ENCODE measurements at regions not wholly inside any gene's neighbourhood (a gene's known extent, or its start where the extent isn't known, plus 50 kb on each side); places are given as distances from the start of the nearest gene placed in this dataset.

DNA sequence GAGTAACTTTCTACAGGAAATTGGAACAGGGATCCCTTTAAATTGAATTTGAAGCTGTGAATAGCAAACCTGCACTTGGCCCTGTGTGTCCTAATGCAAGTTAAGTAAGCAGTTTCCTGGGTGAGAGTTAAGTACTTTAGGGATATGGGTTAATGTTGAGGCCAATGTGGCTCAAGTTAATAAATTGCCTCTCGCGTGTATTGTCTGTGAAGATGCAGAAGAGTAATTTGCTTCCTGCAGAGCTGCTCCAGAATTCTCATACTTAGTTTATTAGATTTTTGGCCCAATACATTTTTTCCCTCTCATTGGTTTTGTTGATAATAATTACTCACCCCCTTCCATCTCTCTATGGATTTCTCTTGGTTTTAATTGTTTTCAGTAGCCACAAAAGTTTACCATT, 86.5 kb downstream of the SLC25A47 start:
- Histone ChIP-seq H3K9ac (ENCODE audit: low read depth, low read length) (no peak overlapping the region), H3K27ac (ENCODE audit: low read length) (no peak overlapping the region)

DNA sequence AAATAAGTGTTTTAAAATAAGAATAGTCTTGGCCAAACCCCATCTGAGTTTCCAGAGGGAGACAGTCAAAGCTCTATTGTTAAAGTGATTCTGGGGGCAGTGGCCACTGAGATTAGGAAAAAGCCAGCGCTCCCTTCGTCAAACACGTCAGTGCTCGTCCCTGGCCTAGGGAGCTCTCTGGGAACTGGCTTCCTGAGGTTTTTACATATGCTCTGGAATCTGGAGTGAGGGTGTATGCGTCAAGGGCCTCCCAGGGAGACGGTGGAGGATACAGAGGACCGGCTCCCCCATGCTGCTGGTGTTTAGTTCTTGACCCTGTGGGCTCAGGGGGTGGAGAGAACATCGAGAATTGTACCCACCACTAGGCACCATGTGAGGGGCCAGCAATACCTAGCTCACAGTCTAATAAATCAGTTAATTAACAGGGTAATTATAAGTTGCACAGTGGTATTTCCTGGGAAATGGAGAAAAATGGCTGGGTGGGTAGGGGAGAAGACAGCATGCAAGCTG, 87.0 kb downstream of the SLC25A47 start:
- peak overlapping the region; percentile 5; the same call in 1 of the 2 replicates for H3K4me3 ChIP-seq (ENCODE audit: low read length)
- no peaks in the 10 kb centered on the region for H3K27me3 ChIP-seq (ENCODE audit: insufficient read depth, low read length)
- no peaks in the 10 kb centered on the region for H3K36me3 ChIP-seq (ENCODE audit: insufficient read depth, low read depth, low read length)
- no peaks in the 10 kb centered on the region for H3K9me3 ChIP-seq (ENCODE audit: insufficient read depth, low read depth, low read length)
- 0 out of 2 replicates have a peak overlapping the region, but pooled peaks have one; percentile 23 for H3K9ac ChIP-seq (ENCODE audit: low read depth, low read length)
- H3K4me1 ChIP-seq (ENCODE audit: insufficient read depth, low read length), result peaks cover 25% of the 10 kb centered on the region; the same call in 1 of the 2 replicates
- H3K27ac ChIP-seq (ENCODE audit: low read length), result no peak overlapping the region

More for the DNA sequence above, 86.5 kb downstream of the SLC25A47 start:
- Histone ChIP-seq H3K36me3 (ENCODE audit: insufficient read depth, low read depth, low read length) (no peaks in the 10 kb centered on the region), H3K9me3 (ENCODE audit: insufficient read depth, low read depth, low read length) (no peaks in the 10 kb centered on the region), H3K27me3 (ENCODE audit: insufficient read depth, low read length) (no peaks in the 10 kb centered on the region), H3K4me1 (ENCODE audit: insufficient read depth, low read length) (peaks cover 25% of the 10 kb centered on the region; the same call in 1 of the 2 replicates), H3K4me3 (ENCODE audit: low read length) (no peak overlapping the region; the same call in 1 of the 2 replicates)

DNA sequence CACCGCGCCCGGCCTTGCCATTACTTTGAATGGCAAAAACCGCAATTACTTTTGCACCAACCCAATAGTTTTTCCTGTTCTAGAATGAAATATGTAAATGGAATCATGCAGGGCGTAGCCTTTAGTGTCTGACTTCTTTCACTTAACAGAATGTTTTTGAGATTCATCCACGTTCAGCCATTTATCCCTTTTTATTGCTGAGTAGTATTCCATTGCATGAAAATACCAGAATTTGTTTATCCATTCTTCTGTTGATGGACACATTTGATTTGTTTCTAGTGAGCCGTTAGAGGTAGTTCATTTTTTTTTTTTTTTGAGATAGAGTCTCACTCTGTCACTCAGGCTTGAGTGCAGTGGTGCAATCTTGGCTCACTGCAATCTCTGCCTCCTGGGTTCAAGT, 90.6 kb downstream of the SLC25A47 start:
- Histone ChIP-seq H3K9me3 (ENCODE audit: insufficient read depth, low read depth, low read length) (no peaks in the 10 kb centered on the region), H3K36me3 (ENCODE audit: insufficient read depth, low read depth, low read length) (no peaks in the 10 kb centered on the region), H3K4me3 (ENCODE audit: low read length) (no peak overlapping the region), H3K9ac (ENCODE audit: low read depth, low read length) (no peak overlapping the region), H3K4me1 (ENCODE audit: insufficient read depth, low read length) (peaks cover 18% of the 10 kb centered on the region), H3K27me3 (ENCODE audit: insufficient read depth, low read length) (no peaks in the 10 kb centered on the region), H3K27ac (ENCODE audit: low read length) (no peak overlapping the region)

DNA sequence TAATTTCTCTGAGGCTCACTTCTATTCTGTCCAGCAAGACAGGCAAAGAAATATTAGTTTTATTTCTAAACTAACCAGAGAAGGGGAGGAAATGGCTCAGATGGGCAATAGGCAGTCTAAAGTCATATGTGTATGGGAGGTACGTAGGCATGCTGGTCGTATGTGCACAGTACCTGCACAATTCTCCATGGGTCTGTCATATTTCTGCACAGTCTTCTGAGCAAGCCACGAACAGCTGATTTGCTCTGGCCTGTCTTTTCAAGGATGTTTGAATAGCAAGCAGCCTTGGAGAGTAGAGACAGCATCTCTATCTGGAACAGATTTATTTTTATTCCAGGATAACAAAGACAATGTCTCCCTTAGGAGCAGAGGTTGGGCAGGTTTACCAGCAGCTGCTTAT, 92.1 kb downstream of the SLC25A47 start:
- H3K9me3 ChIP-seq (ENCODE audit: insufficient read depth, low read depth, low read length), result no peaks in the 10 kb centered on the region
- H3K9ac ChIP-seq (ENCODE audit: low read depth, low read length), result no peak overlapping the region
- H3K27me3 ChIP-seq (ENCODE audit: insufficient read depth, low read length), result no peaks in the 10 kb centered on the region
- H3K27ac ChIP-seq (ENCODE audit: low read length), result no peak overlapping the region
- no peaks in the 10 kb centered on the region for H3K36me3 ChIP-seq (ENCODE audit: insufficient read depth, low read depth, low read length)
- H3K4me3 ChIP-seq (ENCODE audit: low read length), result no peak overlapping the region
- peaks cover 6% of the 10 kb centered on the region for H3K4me1 ChIP-seq (ENCODE audit: insufficient read depth, low read length)

- no peak overlapping the region for H3K9ac ChIP-seq (ENCODE audit: low read depth, low read length)
- H3K27me3 ChIP-seq (ENCODE audit: insufficient read depth, low read length), result no peaks in the 10 kb centered on the region
- H3K4me3 ChIP-seq (ENCODE audit: low read length), result no peak overlapping the region
- H3K4me1 ChIP-seq (ENCODE audit: insufficient read depth, low read length), result peaks cover 3% of the 10 kb centered on the region
- H3K9me3 ChIP-seq (ENCODE audit: insufficient read depth, low read depth, low read length), result no peaks in the 10 kb centered on the region
- H3K27ac ChIP-seq (ENCODE audit: low read length), result no peak overlapping the region
- H3K36me3 ChIP-seq (ENCODE audit: insufficient read depth, low read depth, low read length), result no peaks in the 10 kb centered on the region
Observed at GRCh38 chr14:100416081-100416680, 93.0 kb downstream of the SLC25A47 start.

DNA sequence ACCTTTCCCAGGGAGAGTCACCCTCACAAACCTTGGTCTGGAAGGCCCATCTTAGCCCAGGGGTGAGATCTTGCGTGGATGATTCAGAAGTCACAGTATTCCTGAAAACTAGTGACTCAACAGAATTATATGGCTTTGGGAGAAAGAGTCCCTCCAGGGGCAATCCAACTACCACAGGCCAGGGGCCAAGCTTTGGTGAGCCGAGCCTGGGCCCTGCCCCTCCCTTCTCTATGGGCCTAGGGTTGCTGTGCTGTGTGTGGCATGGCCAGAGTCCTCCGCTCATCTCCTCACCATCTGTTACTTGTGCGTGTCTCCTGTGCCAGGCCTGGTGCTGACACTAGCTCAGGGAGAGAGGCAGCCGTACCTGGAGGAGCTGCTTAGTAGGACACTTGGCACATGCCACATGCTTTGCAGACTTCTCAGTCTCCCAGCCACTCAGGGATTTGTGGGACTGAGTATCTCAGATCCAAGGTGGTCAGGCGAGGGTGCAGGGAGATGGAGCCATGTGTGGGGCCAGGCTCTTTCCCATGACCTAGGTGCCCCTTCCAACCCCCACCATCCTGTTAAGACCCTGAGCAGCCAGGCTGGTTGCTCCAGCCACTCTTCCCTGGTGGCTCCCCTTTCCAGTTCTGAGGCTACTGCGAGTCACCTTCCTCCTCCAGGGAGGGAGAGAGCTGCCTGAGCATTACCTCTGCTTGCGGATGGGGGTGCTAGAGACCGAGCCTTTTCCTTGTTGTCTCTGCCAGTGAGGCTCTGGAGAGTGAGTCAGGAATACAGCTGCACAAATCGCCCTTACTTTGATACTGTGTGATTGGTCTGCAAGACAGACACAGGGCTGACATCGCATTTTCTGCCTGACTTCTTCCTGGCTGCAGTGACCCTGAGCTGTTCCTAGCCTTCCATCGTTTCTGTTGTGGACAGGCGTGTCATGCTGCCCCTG, 94.1 kb downstream of the SLC25A47 start:
- no peaks in the 10 kb centered on the region for H3K9me3 ChIP-seq (ENCODE audit: insufficient read depth, low read depth, low read length)
- H3K4me1 ChIP-seq (ENCODE audit: insufficient read depth, low read length), result peaks cover 3% of the 10 kb centered on the region
- H3K27me3 ChIP-seq (ENCODE audit: insufficient read depth, low read length), result no peaks in the 10 kb centered on the region
- no peak overlapping the region for H3K27ac ChIP-seq (ENCODE audit: low read length)
- no peak overlapping the region for H3K9ac ChIP-seq (ENCODE audit: low read depth, low read length)
- H3K36me3 ChIP-seq (ENCODE audit: insufficient read depth, low read depth, low read length), result no peaks in the 10 kb centered on the region
- H3K4me3 ChIP-seq (ENCODE audit: low read length), result no peak overlapping the region

DNA sequence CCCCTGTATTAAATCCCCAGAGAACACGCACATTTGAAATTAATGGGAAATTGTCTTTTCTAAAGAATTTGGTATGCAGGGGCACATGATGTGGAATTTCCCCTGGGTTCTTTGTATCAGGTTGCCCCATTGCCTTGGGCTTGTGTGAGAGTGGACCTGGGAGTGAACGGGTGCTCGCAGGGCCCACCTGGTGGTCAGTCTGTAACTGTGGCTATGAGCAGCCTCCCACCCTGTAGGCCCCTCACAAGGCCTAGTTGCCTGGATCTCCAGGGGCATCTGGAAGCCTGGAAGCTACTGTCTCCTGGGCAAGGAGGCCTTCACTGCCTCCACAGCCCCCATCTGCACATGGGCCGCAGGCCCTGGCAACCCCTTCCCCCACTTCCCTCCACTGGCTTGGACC, 96.7 kb downstream of the SLC25A47 start:
- Histone ChIP-seq H3K9me3 (ENCODE audit: insufficient read depth, low read depth, low read length) (no peaks in the 10 kb centered on the region), H3K27me3 (ENCODE audit: insufficient read depth, low read length) (no peaks in the 10 kb centered on the region), H3K4me3 (ENCODE audit: low read length) (no peak overlapping the region), H3K4me1 (ENCODE audit: insufficient read depth, low read length) (peaks cover 3% of the 10 kb centered on the region), H3K36me3 (ENCODE audit: insufficient read depth, low read depth, low read length) (no peaks in the 10 kb centered on the region), H3K9ac (ENCODE audit: low read depth, low read length) (no peak overlapping the region), H3K27ac (ENCODE audit: low read length) (no peak overlapping the region)

DNA sequence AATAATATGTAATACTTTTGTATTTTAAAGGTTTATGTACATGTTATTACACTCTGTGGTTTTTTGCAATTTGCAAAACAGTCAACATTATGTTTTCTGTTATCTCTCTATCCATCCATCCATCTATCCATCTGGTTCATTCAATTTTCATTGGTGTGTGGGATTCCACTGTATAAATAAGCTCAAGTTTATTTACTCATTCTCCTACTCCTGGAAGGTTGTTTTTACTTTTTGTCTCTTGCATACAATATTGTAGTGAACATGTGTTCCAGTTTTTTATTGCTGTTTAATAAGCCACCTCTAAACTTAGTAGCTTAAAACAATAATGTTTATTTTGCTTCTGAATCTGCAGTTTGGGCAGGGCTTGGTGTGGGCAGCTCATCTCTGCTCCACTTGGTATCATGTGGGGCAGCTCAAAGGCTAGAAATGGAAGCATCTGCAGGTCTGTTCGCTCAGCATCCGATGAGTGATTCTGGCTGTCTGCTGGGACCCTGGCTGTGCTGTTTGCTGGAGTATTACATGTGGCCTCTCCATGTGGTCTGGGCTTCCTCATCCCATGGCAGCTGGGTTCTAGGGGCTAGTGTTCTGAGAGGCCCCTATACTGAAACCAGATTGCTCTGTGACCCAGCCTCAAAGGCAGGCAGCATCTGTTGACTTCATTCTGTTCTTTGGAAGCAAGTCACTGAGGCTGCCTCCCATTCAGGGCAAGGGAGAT, 98.8 kb downstream of the SLC25A47 start:
- H3K27me3 ChIP-seq (ENCODE audit: insufficient read depth, low read length), result no peaks in the 10 kb centered on the region
- no peak overlapping the region for H3K9ac ChIP-seq (ENCODE audit: low read depth, low read length)
- no peak overlapping the region for H3K27ac ChIP-seq (ENCODE audit: low read length)
- H3K4me1 ChIP-seq (ENCODE audit: insufficient read depth, low read length), result peaks cover 9% of the 10 kb centered on the region
- no peaks in the 10 kb centered on the region for H3K36me3 ChIP-seq (ENCODE audit: insufficient read depth, low read depth, low read length)
- H3K4me3 ChIP-seq (ENCODE audit: low read length), result no peak overlapping the region
- no peaks in the 10 kb centered on the region for H3K9me3 ChIP-seq (ENCODE audit: insufficient read depth, low read depth, low read length)

DNA sequence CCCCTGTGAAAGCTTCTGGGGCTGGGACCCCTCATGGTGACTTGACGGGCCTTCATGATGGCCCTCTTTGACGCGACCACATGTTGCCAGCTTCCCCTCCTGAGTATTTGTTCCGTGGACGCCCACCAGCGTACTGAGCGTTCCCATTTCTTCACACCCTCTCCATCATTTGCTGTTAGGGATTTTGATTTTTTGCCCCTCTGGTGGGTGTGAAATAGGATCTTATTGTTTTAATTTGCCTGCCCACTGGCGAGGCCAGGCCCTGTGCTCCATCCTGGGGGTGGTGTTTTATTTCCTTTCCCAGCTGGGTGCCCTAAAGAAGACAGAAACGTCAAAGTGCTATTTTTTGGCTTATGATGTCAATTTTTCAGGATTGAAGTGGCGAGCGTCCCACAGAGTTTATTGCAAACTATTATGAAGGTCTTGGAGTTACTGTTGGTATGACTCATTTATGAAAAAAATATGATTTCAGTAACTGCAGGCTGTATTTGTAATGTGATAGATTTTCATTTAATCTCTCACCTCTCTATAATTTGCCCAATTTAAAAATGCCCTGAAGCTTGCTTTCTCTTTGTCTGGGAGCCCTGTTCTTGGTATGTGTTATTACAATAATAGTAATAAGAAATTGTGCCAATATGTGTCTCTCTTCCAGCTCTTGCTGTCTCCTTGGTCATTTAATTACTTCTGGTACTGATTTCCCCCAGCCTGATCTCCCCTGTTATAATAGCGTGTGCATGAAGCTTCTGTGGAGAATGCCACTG, 99.6 kb downstream of the SLC25A47 start:
- no peak overlapping the region for H3K27ac ChIP-seq (ENCODE audit: low read length)
- peaks cover 6% of the 10 kb centered on the region for H3K4me1 ChIP-seq (ENCODE audit: insufficient read depth, low read length)
- no peaks in the 10 kb centered on the region for H3K27me3 ChIP-seq (ENCODE audit: insufficient read depth, low read length)
- H3K4me3 ChIP-seq (ENCODE audit: low read length), result no peak overlapping the region
- no peaks in the 10 kb centered on the region for H3K9me3 ChIP-seq (ENCODE audit: insufficient read depth, low read depth, low read length)
- H3K9ac ChIP-seq (ENCODE audit: low read depth, low read length), result no peak overlapping the region
- no peaks in the 10 kb centered on the region for H3K36me3 ChIP-seq (ENCODE audit: insufficient read depth, low read depth, low read length)

DNA sequence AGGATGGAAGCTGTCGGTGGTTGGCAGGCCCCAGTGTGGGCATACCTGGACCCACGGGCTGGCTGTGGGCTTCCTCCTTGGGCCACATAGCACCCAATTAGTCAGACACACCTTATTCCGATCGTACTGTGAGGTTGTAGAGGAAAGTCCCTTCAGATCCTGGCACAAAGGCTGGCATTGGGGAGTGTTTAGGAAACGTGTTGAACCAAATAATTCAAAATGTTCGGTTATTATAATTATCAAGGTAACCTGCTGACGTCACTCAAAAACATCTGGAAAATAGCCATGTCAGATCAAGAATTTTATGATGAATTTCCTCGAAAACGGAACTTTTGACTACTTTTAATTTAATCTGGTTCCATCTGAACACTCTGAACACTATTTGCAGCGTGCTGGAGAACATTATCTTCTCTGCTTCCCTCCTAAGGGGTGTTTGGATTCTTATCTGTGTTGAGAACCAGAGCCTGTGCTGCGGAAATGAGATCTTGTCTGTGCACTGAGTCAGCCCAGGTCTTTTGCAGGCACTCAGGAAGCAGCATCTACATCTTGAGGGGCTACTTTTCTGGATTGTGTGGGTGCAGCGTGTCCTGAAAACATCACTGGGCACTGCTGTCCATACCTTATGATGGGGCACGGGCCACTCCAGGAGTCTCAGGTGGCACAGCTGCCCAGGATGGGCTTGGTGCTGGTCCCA, 100.3 kb downstream of the SLC25A47 start:
- Histone ChIP-seq H3K36me3 (ENCODE audit: insufficient read depth, low read depth, low read length) (no peaks in the 10 kb centered on the region), H3K27ac (ENCODE audit: low read length) (no peak overlapping the region), H3K9me3 (ENCODE audit: insufficient read depth, low read depth, low read length) (no peaks in the 10 kb centered on the region), H3K4me3 (ENCODE audit: low read length) (no peak overlapping the region), H3K27me3 (ENCODE audit: insufficient read depth, low read length) (no peaks in the 10 kb centered on the region), H3K4me1 (ENCODE audit: insufficient read depth, low read length) (peaks cover 6% of the 10 kb centered on the region), H3K9ac (ENCODE audit: low read depth, low read length) (no peak overlapping the region)

Data from iPS-20b (cell line).